Stimulated activated CD8-positive, alpha-beta memory T cell treated with anti-CD3 and anti-CD28 coated beads, Interleukin-2, amount 100 ng/mL, for 48 hours (primary cell): ENCODE measurements at regions not wholly inside any gene's neighbourhood (a gene's known extent, or its start where the extent isn't known, plus 50 kb on each side); places are given as distances from the start of the nearest gene placed in this dataset.

Experiments
- DNase-seq, 2 donors: peaks; one replicate each; pipeline ENCODE4 v3.0.0-alpha.2; 2020; ENCODE audit warnings: low read depth in 2 of 2

GRCh38 chr4:77367638-77368037 is 210.6 kb downstream of the CCNG2 start:
- DNase-seq = no peak

- no peak for DNase-seq
Measured at GRCh38 chr4:77372375-77372774, 215.4 kb downstream of the CCNG2 start.

- no peak for DNase-seq
Measured at GRCh38 chr4:77375866-77376607, 219.0 kb downstream of the CCNG2 start.

- DNase-seq = no peak
Measured at GRCh38 chr4:77376788-77377460, 219.9 kb downstream of the CCNG2 start.

GRCh38 chr4:77384094-77384493 is 221.5 kb upstream of the CXCL13 start:
- no peak for DNase-seq

GRCh38 chr4:77385124-77385969 is 220.3 kb upstream of the CXCL13 start:
- DNase-seq = peak; percentile 31 to 39

- no peak for DNase-seq
Measured at GRCh38 chr4:77393996-77394395, 211.6 kb upstream of the CXCL13 start.

GRCh38 chr4:77395481-77395880 is 210.1 kb upstream of the CXCL13 start:
- no peak for DNase-seq

- no peak for DNase-seq
Measured at GRCh38 chr4:77398256-77398655, 207.4 kb upstream of the CXCL13 start.

- DNase-seq = no peak
Measured at GRCh38 chr4:77399831-77400230, 205.8 kb upstream of the CXCL13 start.

GRCh38 chr4:77413766-77414165 is 191.9 kb upstream of the CXCL13 start:
- DNase-seq = no peak

- no peak for DNase-seq
Measured at GRCh38 chr4:77415689-77416088, 189.9 kb upstream of the CXCL13 start.

GRCh38 chr4:77418333-77418732 is 187.3 kb upstream of the CXCL13 start:
- no peak for DNase-seq

GRCh38 chr4:77430847-77431246 is 174.8 kb upstream of the CXCL13 start:
- DNase-seq = no peak

- DNase-seq = no peak
Measured at GRCh38 chr4:77431546-77431945, 174.1 kb upstream of the CXCL13 start.

- DNase-seq = no peak
Measured at GRCh38 chr4:77432717-77433417, 172.8 kb upstream of the CXCL13 start.

GRCh38 chr4:77433418-77433733 is 172.2 kb upstream of the CXCL13 start:
- no peak for DNase-seq

- no peak for DNase-seq
Measured at GRCh38 chr4:77434299-77435092, 171.1 kb upstream of the CXCL13 start.

- no peak for DNase-seq
Measured at GRCh38 chr4:77437079-77437478, 168.5 kb upstream of the CXCL13 start.

GRCh38 chr4:77438549-77438948 is 167.1 kb upstream of the CXCL13 start:
- no peak for DNase-seq

- DNase-seq = no peak
Measured at GRCh38 chr4:77443941-77444340, 161.7 kb upstream of the CXCL13 start.
